ENCODE measurements at regions not wholly inside any gene's neighbourhood (a gene's known extent, or its start where the extent isn't known, plus 50 kb on each side); places are given as distances from the start of the nearest gene placed in this dataset.
A peak's percentile ranks its signal among the peaks of the same experiment; 100 is the strongest.
"Not testable (repeated sequence)": the region's sequence is repeated elsewhere in the genome, so short reads cannot be mapped to it uniquely, and the experiment has no call there.

GRCh38 chr3:72174890-72175289, 389.9 kb upstream of the PROK2 start:
- DNase-seq (ENCODE audit: low read depth): no peak

GRCh38 chr3:72174040-72174439, 389.1 kb upstream of the PROK2 start:
- DNase-seq (ENCODE audit: low read depth): no peak
- no peak overlapping the region for H3K4me3 ChIP-seq (ENCODE audit: low read depth, low read length)

More at GRCh38 chr3:72174890-72175289, 389.9 kb upstream of the PROK2 start:
- no peak overlapping the region for H3K4me3 ChIP-seq (ENCODE audit: low read depth, low read length)

- no peak for DNase-seq (ENCODE audit: low read depth)
- no peak overlapping the region for H3K4me3 ChIP-seq (ENCODE audit: low read depth, low read length)
These were observed 387.0 kb upstream of the PROK2 start for GRCh38 chr3:72171946-72172345.

DNA sequence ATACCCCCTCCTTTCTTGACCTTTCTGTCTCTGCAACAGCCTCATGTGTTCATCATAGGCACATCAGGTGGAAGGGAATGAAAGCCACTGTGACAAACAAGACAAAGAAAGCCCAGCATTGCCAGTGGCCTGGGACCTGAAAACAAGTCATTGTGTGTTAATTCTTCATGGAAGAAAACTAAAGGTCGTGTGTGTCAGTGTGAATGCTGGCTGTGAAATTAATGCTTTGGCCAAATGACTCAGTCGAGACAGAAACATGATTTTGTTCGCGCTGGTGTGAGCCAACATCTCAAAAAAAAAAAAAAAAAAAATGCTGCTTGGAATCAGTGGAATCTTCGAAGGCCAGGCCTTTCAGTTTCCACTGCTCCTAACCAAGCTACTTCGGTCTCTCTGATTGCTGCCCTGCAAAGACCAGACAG, 386.5 kb upstream of the PROK2 start:
- no peak overlapping the region for H3K4me3 ChIP-seq (ENCODE audit: low read depth, low read length)
- no peak for DNase-seq (ENCODE audit: low read depth)

DNA sequence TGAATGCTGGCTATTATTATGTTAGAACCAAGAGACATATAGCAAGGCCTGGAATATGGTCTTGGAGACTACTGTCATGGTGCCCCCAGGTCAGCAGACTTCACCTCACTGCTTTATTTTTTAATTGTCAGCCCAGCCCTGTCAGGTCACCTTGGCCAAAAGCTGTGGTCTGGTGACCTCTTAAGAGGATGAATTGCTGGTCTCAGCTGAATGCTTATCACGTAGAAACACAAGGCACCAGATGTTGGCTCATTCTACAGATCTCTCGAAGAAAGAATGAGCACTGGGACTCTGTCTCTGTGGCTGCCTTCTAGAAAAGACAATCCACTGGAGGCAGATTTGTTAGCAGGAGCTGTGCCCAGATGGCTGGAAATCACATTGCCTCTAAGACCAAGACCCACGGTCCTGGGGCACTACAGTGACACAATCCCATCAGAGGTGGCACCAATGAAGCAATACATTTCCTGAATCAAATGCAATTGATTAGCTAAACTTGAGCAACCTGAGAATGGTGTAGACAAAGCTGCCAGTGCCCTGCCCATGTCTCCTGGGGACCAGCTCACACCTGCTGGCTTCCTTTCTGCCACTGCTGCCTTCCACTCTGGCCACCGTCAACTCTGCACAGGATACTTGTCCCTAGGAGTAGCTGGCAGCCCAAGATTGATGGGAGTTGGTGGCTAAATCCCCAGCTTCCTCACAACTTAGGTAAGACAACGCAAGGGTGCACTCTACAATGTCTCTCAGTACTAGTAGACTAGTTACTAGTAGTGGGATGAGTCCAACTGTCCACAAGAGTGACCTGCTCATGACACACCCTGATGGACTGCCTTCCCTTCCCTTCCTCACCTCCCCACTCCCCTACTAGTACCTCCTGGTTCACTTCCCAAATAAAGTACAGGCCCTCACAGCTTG, 384.9 kb upstream of the PROK2 start:
- DNase-seq (ENCODE audit: low read depth): no peak
- no peak overlapping the region for H3K4me3 ChIP-seq (ENCODE audit: low read depth, low read length)

- H3K4me3 ChIP-seq (ENCODE audit: low read depth, low read length): no peak overlapping the region
- no peak for DNase-seq (ENCODE audit: low read depth)
These were observed 384.2 kb upstream of the PROK2 start for GRCh38 chr3:72169120-72169519.

GRCh38 chr3:72165808-72166207, 380.9 kb upstream of the PROK2 start:
- DNase-seq (ENCODE audit: low read depth): no peak

GRCh38 chr3:72165317-72165716, 380.4 kb upstream of the PROK2 start:
- no peak for DNase-seq (ENCODE audit: low read depth)

More at GRCh38 chr3:72165808-72166207, 380.9 kb upstream of the PROK2 start:
- no peak overlapping the region for H3K4me3 ChIP-seq (ENCODE audit: low read depth, low read length)

DNA sequence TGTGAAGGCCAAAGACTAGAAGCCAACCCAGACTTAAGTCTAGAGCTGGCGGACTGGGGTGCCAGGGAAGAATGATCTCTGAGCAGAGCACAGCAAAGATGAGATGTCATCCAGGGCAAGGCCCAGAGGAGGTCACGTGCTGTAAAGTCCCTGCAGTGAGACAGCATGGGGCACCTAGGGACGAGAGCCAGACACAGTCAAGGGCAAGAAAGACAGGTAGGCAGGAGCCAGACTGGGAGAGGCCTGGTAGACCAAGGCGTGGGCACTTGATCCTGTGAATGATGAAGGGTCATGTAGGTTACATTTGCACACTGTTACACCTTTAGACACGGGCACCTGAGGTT, 379.7 kb upstream of the PROK2 start:
- H3K4me3 ChIP-seq (ENCODE audit: low read depth, low read length): no peak overlapping the region
- no peak for DNase-seq (ENCODE audit: low read depth)

More at GRCh38 chr3:72165317-72165716, 380.4 kb upstream of the PROK2 start:
- no peak overlapping the region for H3K4me3 ChIP-seq (ENCODE audit: low read depth, low read length)

- DNase-seq (ENCODE audit: low read depth): no peak
- H3K4me3 ChIP-seq (ENCODE audit: low read depth, low read length): no peak overlapping the region
These were observed 379.1 kb upstream of the PROK2 start for GRCh38 chr3:72163809-72164634.

DNA sequence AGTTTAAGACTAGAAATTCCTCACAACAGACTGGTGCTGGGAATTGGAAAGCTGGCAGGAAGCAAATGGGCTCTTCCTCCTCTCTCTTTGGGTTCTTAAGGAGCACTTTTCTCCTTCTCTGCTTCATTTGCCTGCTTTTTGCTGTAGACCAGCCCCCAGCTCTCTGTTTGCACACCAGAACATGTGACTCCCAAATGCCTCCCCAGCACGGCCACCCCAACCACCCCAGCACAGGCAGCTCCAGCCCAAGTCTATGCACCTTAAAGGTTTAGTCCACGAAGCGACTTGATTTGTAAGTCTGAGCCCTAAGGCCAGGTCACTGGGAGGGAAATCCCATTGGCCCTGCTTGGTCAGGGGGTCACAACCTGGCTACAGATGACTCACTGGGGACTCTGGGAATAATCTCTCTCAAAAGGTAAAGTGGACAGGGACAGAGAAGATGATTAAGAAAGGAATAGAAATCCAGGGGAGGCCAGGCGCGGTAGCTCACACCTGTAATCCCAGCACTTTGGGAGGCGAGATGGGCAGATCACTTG, 377.8 kb upstream of the PROK2 start:
- DNase-seq (ENCODE audit: low read depth): no peak
- H3K4me3 ChIP-seq (ENCODE audit: low read depth, low read length): no peak overlapping the region

DNA sequence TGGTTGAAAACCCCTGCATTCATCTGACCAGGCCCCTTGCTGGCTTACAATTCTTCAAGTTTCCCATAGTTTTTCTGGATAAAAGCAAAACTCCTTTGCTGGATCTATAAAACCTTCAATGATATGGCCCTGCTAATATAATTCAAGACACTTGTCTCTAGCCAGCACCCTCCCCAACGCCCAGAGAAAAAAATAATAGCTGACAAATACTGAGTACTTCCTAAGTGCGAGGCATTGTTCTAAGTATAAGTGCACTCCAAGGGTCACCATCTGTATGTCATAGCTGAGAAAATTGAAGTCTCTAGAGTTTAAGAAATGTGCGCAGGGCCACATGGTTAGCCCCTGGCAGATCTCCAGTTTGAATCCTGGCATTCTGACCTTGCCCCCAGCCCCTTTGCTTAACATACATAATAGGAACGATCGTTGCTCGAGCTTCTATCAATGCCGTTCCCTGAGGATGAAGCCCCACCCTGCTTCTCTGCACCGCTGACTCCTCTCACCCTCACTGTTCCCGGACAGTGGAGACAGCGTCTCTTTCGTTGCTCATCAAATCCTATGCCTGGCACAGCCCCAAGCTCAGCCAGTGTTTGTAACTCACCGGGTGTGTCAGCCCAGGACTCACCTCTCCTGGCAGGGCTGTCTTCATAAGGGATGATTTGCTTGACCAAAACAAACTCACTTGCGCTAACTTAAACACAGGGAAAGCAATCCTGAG, 377.1 kb upstream of the PROK2 start:
- H3K4me3 ChIP-seq (ENCODE audit: low read depth, low read length): no peak overlapping the region
- DNase-seq (ENCODE audit: low read depth): peak; percentile 62

DNA sequence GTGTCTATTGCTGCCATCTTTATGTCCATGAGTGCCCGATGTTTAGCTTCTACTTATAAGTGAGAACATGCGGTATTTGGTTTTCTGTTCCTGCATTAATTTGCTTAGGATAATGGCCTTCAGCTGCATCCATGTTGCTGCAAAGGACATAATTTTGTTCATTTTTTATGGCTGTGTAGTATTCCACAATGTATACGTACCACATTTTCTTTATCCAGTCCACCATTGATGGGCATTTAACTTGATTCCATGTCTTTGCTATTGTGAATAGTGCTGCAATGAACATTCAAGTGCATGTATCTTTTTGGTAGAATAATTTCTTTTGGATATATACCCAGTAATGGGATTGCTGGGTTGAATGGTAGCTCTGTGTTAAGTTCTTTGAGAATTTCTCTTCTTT, 376.3 kb upstream of the PROK2 start:
- H3K4me3 ChIP-seq (ENCODE audit: low read depth, low read length); DNase-seq (ENCODE audit: low read depth): not testable (repeated sequence)

GRCh38 chr3:72160351-72160750, 375.4 kb upstream of the PROK2 start:
- no peak overlapping the region for H3K4me3 ChIP-seq (ENCODE audit: low read depth, low read length)
- DNase-seq (ENCODE audit: low read depth): no peak

DNA sequence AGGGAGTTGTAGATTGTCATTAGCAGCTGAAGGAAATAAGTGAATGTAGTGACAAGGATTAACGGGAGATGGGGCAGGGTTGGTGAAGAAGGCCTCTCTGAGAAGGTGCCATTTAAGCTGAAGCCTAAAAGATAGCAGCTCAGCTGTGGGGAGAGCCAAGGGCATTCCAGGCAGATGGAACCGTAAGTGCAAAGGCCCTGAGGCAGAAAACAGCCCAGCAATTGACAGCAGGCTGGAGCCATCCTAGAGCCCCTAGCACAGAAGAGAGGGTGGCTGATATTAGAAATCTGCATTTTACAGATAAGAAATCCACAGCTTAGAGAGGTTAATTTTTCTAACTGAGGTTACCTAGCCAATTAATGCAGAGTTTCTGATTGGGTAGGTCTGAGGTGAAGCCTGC, 374.5 kb upstream of the PROK2 start:
- no peak overlapping the region for H3K4me3 ChIP-seq (ENCODE audit: low read depth, low read length)
- no peak for DNase-seq (ENCODE audit: low read depth)

DNA sequence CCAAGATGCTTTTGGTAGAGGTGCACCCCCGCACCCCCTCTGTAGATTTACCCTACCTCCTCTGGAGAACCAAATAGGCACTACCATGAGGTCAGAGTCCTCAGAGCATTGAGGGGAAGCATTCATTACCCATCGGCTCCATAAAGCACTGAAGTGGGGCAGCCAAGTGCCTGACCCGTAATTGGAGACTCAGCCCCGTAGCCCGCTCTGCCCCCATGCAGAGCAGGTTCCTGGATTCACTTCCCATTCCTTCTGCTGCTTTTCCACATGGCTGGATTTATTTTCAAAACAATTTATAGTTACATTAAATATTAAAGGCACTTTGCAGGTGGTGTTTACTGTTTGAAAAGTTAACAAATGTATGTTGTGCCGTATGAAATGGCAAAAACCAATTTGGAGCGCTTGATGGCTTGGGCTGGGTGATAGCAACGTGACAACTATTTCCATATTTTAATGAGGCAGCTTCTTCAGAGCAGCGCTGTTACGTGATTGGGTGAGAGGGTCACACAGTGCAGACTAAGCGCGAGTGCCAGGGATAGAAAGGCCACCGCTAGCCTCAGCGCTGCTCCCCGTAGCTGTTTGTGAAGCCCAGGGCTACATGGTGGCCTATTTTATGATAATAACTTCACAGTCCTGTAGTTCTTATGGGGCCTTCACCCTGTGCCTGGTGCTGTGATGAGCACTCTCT, 373.8 kb upstream of the PROK2 start:
- no peak overlapping the region for H3K4me3 ChIP-seq (ENCODE audit: low read depth, low read length)
- no peak for DNase-seq (ENCODE audit: low read depth)

- no peak for DNase-seq (ENCODE audit: low read depth)
- H3K4me3 ChIP-seq (ENCODE audit: low read depth, low read length): no peak overlapping the region
These were observed 373.0 kb upstream of the PROK2 start for GRCh38 chr3:72157748-72158638.

DNA sequence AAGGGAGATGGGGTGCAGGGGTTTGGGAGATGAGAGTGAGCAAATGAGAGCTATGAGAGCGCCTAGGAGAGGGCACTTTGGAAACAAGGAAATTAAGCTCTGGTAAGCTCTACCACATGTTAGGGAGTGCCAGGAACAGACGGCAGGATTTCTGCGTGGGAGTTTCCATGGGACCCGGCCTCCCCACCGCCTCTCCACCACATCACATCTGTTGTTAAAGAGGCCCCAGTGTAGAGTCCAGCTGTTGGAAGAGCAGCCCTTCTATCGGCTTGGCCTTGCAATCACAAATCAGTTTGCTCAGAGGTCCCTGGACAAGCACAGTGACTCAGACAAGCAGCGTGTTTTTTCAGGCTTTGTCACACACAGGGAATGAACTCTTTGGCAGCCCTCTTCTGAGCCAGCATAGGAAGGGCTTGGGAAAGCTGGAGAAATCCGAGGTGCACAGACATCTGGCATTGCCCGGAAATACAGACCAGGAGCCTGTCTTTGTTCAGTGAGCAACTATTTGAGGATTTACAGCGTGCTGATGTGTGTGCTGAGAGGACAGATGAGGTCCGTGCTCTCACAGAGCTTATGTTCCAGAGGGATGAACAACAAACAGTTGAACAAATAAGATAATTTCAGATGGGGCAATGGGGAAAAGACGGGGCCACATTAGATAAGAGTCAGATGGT, 370.6 kb upstream of the PROK2 start:
- DNase-seq (ENCODE audit: low read depth): peak; percentile 100
- no peak overlapping the region for H3K4me3 ChIP-seq (ENCODE audit: low read depth, low read length)
